Activated CD4-positive, alpha-beta memory T cell treated with anti-CD3 and anti-CD28 coated beads for 36 hours (primary cell): ENCODE measurements at regions not wholly inside any gene's neighbourhood (a gene's known extent, or its start where the extent isn't known, plus 50 kb on each side); places are given as distances from the start of the nearest gene placed in this dataset.

ENCODE experiments used
- CTCF ChIA-PET: fragments of 350-600 bp; sonication (Branson Sonifier 250); formaldehyde crosslinking; loops from one replicate; lab custom pipeline; 2021; ENCODE audit warnings: antibody characterized with exemption, inconsistent platforms; lab: Charles Lee
- POLR2A ChIA-PET: fragments of 350-600 bp; sonication (Branson Sonifier 250); formaldehyde crosslinking; loops from one replicate; lab custom pipeline; 2021; ENCODE audit warnings: antibody characterized with exemption; lab: Charles Lee
- DNase-seq: peaks from one replicate; pipeline ENCODE4 v3.0.0-alpha.2; 2020
- H3K27ac Mint-ChIP-seq: one replicate; pipeline ENCODE4 v1.8.0; 2021; ENCODE audit warnings: mixed read lengths
- H3K27me3 Mint-ChIP-seq: one replicate; pipeline ENCODE4 v1.8.0; 2021; ENCODE audit warnings: mixed read lengths
- H3K36me3 Mint-ChIP-seq: one replicate; pipeline ENCODE4 v1.8.0; 2021; ENCODE audit warnings: mixed read lengths
- H3K4me1 Mint-ChIP-seq: one replicate; pipeline ENCODE4 v1.8.0; 2021; ENCODE audit warnings: low read depth, mixed read lengths
- H3K4me3 Mint-ChIP-seq: one replicate; pipeline ENCODE4 v1.8.0; 2021; ENCODE audit warnings: mild to moderate bottlenecking, mixed read lengths
- H3K9me3 Mint-ChIP-seq: one replicate; pipeline ENCODE4 v1.8.0; 2021; ENCODE audit warnings: mixed read lengths
- intact Hi-C: fragments of 100-400 bp; cut with micrococcal nuclease; formaldehyde crosslinking; loops from one replicate; pipeline ENCODE4 v1.15.1; 2023

GRCh38 chr12:107228076-107228475 lies 134.7 kb upstream of the CRY1 start:
- Mint-ChIP-seq H3K27me3 (peaks cover 8% of the 10 kb centered on the region), H3K27ac (no peak overlapping the region)

GRCh38 chr12:107229827-107230226 lies 136.5 kb upstream of the CRY1 start:
- intact Hi-C loops, result loop anchor here (10.0 kb wide), 1 partner anchor 175 kb away; no protein-coding TSS in a partner anchor
- H3K27ac Mint-ChIP-seq, result no peak overlapping the region
- H3K4me1 Mint-ChIP-seq, result no peaks in the 10 kb centered on the region
- no peaks in the 10 kb centered on the region for H3K27me3 Mint-ChIP-seq
- POLR2A ChIA-PET, result no interaction called here
- H3K4me3 Mint-ChIP-seq, result no peak overlapping the region
- no peaks in the 10 kb centered on the region for H3K36me3 Mint-ChIP-seq
- CTCF ChIA-PET, result no interaction called here
- H3K9me3 Mint-ChIP-seq, result no peaks in the 10 kb centered on the region
- no peak for DNase-seq

More at GRCh38 chr12:107228076-107228475, 134.7 kb upstream of the CRY1 start:
- no peaks in the 10 kb centered on the region for H3K36me3 Mint-ChIP-seq
- H3K9me3 Mint-ChIP-seq, result no peaks in the 10 kb centered on the region
- intact Hi-C loops, result loop anchor here (10.0 kb wide), 1 partner anchor 177 kb away; no protein-coding TSS in a partner anchor
- ChIA-PET CTCF (interaction anchor here (0.9 kb wide), 1 partner anchor 178 kb away, joined by 3 read pairs; no protein-coding TSS in a partner anchor), POLR2A (no interaction called here)
- H3K4me3 Mint-ChIP-seq, result no peak overlapping the region
- H3K4me1 Mint-ChIP-seq, result no peaks in the 10 kb centered on the region
- no peak for DNase-seq

GRCh38 chr12:107231303-107231702 lies 138.0 kb upstream of the CRY1 start:
- no peak for DNase-seq
- POLR2A ChIA-PET, result no interaction called here
- Mint-ChIP-seq H3K27me3 (no peaks in the 10 kb centered on the region), H3K9me3 (no peaks in the 10 kb centered on the region), H3K4me1 (no peaks in the 10 kb centered on the region), H3K36me3 (no peaks in the 10 kb centered on the region), H3K27ac (no peak overlapping the region), H3K4me3 (no peak overlapping the region)
- CTCF ChIA-PET, result interaction anchor here (1.2 to 1.5 kb wide), 2 partner anchors 100 to 171 kb away, joined by 4 to 5 read pairs; no protein-coding TSS in a partner anchor
- intact Hi-C loops, result no loop called here

DNA sequence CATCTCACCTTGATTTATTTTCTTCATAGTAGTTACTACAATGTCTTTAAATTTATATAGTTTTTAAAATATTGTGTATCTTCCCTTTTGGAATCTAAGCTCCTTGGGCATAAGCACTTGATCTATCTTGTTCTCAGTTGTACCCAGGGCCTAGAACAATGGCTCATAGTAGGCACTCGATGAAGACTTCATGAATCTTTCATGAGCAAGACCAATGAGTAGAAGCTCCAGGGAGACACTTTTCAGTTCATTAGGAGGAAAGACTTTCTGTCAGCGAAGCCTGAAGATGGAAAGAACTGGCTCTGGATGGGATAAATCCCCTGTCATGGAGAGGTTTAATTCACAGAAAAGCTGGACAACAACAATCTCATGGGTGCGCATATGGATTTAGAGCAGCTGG lies 140.2 kb upstream of the CRY1 start:
- H3K36me3 Mint-ChIP-seq, result no peaks in the 10 kb centered on the region
- H3K4me3 Mint-ChIP-seq, result no peak overlapping the region
- intact Hi-C loops, result no loop called here
- H3K27me3 Mint-ChIP-seq, result peaks cover 2% of the 10 kb centered on the region
- DNase-seq, result no peak
- ChIA-PET CTCF (no interaction called here), POLR2A (no interaction called here)
- H3K4me1 Mint-ChIP-seq, result peaks cover 7% of the 10 kb centered on the region
- H3K9me3 Mint-ChIP-seq, result no peaks in the 10 kb centered on the region
- no peak overlapping the region for H3K27ac Mint-ChIP-seq

DNA sequence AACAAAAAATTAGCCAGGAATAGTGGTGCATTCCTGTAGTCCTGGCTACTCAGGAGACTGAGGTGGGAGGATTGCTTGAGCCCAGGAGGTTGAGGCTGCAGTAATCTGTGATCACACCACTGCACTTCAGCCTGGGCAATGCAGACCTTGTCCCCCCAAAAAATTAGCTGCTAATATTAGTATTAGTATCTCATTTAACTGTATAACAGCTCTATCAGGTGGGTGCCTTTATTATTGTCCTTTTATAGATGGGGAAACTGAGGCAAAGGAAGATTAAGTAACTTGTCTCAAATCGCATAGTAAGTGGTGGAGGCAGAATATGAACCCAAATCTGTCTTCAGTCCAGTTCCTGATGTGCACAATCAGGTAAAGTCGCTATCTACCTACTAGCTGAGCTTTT lies 142.3 kb upstream of the CRY1 start:
- CTCF ChIA-PET, result interaction anchor here (0.9 kb wide), 1 partner anchor 104 kb away, joined by 3 read pairs; no protein-coding TSS in a partner anchor
- H3K27ac Mint-ChIP-seq, result no peak overlapping the region

DNA sequence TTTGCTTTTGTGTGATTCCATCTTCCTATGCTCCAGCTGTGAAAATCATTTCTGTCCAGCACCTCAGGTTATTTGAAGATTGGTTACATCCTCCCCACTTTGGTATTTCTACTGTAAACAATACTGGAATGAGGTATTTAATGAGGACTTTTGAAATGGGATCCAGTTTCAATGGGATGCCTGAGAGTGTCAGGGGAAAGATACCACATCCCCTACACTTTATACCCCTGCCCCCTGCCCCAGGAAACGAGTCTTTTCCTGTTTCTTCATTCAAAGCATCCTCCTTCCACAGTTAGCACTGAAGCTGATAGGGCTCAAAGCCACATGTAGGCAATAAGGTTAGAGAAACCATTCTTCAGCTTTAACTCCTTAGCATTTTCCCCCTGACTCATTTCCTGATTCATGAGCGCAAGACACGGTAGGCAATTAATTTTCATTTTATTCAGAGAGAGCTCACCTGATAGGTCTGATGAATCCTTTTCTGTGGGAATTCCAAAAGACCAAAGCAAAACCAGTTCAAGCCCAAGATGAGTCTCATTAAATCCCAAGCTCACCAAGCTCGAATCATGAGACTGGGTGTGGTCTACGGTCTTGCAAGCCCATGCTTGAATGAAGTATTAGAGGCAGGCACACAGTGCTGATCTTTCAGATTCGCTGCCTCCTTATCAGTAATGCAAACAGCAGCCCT lies 143.6 kb upstream of the CRY1 start:
- no peak overlapping the region for H3K27ac Mint-ChIP-seq
- no peak for DNase-seq
- H3K4me1 Mint-ChIP-seq, result peaks cover 7% of the 10 kb centered on the region
- H3K36me3 Mint-ChIP-seq, result no peaks in the 10 kb centered on the region
- CTCF ChIA-PET, result interaction anchor here (0.7 to 0.9 kb wide), 2 partner anchors 106 to 166 kb away, joined by 3 read pairs; no protein-coding TSS in a partner anchor
- peaks cover 7% of the 10 kb centered on the region for H3K27me3 Mint-ChIP-seq
- no peaks in the 10 kb centered on the region for H3K9me3 Mint-ChIP-seq
- intact Hi-C loops, result no loop called here
- POLR2A ChIA-PET, result no interaction called here
- no peak overlapping the region for H3K4me3 Mint-ChIP-seq

More for the DNA sequence above, 142.3 kb upstream of the CRY1 start:
- POLR2A ChIA-PET, result no interaction called here
- no peaks in the 10 kb centered on the region for H3K9me3 Mint-ChIP-seq
- H3K4me1 Mint-ChIP-seq, result peaks cover 7% of the 10 kb centered on the region
- peaks cover 4% of the 10 kb centered on the region for H3K27me3 Mint-ChIP-seq
- H3K4me3 Mint-ChIP-seq, result no peak overlapping the region
- H3K36me3 Mint-ChIP-seq, result no peaks in the 10 kb centered on the region
- intact Hi-C loops, result no loop called here
- no peak for DNase-seq

DNA sequence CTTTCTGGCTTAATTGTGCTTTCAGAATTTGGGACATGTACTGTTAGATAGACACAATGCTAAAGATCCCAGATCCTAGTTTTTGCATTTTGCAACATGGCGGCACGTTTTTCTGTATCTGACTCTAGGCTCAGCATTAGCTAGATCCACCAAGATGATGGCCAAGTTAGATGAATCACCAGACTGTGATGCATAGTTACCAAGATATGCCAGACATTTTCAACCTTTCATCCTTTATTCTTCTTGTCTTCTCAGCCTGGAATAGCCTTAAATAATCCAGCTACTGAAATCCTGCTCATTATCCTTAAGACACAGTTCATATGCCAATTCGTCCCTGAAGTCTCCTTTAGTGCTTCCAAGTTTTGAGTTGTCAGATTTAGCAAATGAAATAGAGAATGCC lies 144.9 kb upstream of the CRY1 start:
- Mint-ChIP-seq H3K4me1 (peaks cover 7% of the 10 kb centered on the region), H3K36me3 (no peaks in the 10 kb centered on the region), H3K27ac (no peak overlapping the region), H3K9me3 (no peaks in the 10 kb centered on the region), H3K27me3 (peaks cover 9% of the 10 kb centered on the region), H3K4me3 (no peak overlapping the region)
- POLR2A ChIA-PET, result no interaction called here
- intact Hi-C loops, result no loop called here
- DNase-seq, result no peak
- CTCF ChIA-PET, result no interaction called here

DNA sequence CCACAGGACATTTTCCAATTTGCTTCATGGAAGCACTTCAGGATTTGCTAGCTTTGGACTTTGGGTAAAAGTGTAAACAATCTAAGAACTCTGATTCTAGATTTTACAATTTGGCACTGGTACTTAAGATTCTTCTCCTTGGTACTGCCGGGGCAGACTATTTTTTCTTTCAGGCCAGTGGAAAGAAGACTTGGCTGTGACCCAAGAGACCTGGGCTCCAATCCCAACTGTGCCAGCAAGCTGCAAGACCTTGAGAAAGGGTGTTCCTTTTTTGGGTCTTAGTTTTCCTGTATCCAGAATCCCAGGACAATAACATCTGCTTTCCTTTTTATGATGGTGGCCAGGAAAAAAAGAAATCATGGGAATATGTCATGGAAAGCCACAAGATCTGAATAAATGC lies 148.1 kb upstream of the CRY1 start:
- no peak for DNase-seq
- POLR2A ChIA-PET, result no interaction called here
- intact Hi-C loops, result no loop called here

DNA sequence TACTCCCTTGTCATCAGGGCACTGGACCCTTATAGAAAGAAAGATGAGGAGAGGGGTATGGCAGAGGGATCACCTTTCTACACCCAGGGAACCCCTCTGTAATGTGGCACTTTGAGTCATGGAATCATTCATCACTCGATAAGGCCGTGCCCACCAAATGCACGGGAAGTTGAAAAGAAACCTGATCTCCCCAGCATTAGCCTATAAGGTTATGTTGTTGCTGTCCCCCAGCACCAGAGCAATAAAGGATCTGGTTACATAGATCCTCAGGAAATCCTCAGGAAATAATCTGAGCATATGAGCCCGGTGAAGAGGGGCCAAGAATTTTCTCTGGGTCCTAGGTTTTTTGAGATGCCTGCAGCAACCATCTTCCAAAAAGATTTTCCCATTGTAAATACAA lies 148.8 kb upstream of the CRY1 start:
- POLR2A ChIA-PET, result no interaction called here
- Mint-ChIP-seq H3K4me1 (peaks cover 2% of the 10 kb centered on the region), H3K4me3 (no peak overlapping the region)

More for the DNA sequence above, 148.1 kb upstream of the CRY1 start:
- Mint-ChIP-seq H3K4me1 (peaks cover 7% of the 10 kb centered on the region), H3K9me3 (no peaks in the 10 kb centered on the region), H3K27me3 (peaks cover 9% of the 10 kb centered on the region), H3K36me3 (no peaks in the 10 kb centered on the region), H3K27ac (no peak overlapping the region), H3K4me3 (no peak overlapping the region)
- CTCF ChIA-PET, result no interaction called here

DNA sequence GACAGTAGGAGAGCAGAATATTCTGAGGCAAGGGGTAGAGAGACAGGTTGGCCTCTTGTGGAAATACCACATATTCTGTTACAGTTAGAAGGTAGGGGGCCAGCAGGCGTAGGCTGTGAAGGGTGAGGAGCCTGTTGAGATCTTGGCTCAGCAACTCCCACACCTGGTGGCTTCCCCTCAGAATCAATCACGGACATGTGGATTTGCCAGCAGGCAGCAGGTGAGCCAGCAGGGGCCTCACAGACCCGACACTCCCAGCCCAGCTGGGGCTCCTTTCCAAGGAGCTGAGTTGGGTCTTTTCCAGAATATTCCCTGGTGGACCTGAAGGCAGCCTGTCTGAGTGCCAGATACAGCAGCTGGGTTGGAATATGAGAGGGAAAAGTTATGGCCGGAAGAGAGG lies 150.0 kb upstream of the CRY1 start:
- Mint-ChIP-seq H3K4me3 (no peak overlapping the region), H3K27ac (no peak overlapping the region), H3K36me3 (no peaks in the 10 kb centered on the region), H3K4me1 (no peaks in the 10 kb centered on the region), H3K27me3 (peaks cover 7% of the 10 kb centered on the region), H3K9me3 (no peaks in the 10 kb centered on the region)
- CTCF ChIA-PET, result interaction anchor here (1.2 kb wide), 1 partner anchor 111 kb away, joined by 3 read pairs; no protein-coding TSS in a partner anchor
- intact Hi-C loops, result no loop called here
- DNase-seq, result no peak
- POLR2A ChIA-PET, result no interaction called here

More for the DNA sequence above, 148.8 kb upstream of the CRY1 start:
- CTCF ChIA-PET, result interaction anchor here (1.2 kb wide), 1 partner anchor 110 kb away, joined by 3 read pairs; no protein-coding TSS in a partner anchor
- H3K27me3 Mint-ChIP-seq, result peaks cover 9% of the 10 kb centered on the region
- no peaks in the 10 kb centered on the region for H3K9me3 Mint-ChIP-seq
- no peaks in the 10 kb centered on the region for H3K36me3 Mint-ChIP-seq
- DNase-seq, result no peak
- no peak overlapping the region for H3K27ac Mint-ChIP-seq
- intact Hi-C loops, result no loop called here

GRCh38 chr12:107244584-107244983 lies 151.2 kb upstream of the CRY1 start:
- CTCF ChIA-PET, result interaction anchor here (0.6 kb wide), 1 partner anchor 11 kb away, joined by 3 read pairs; no protein-coding TSS in a partner anchor
- H3K27ac Mint-ChIP-seq, result no peak overlapping the region

GRCh38 chr12:107247650-107248049 lies 154.3 kb upstream of the CRY1 start:
- Mint-ChIP-seq H3K9me3 (no peaks in the 10 kb centered on the region), H3K27ac (no peak overlapping the region), H3K27me3 (peaks cover 1% of the 10 kb centered on the region), H3K4me3 (no peak overlapping the region), H3K4me1 (no peaks in the 10 kb centered on the region), H3K36me3 (no peaks in the 10 kb centered on the region)
- DNase-seq, result no peak
- intact Hi-C loops, result no loop called here
- ChIA-PET POLR2A (no interaction called here), CTCF (no interaction called here)

More at GRCh38 chr12:107244584-107244983, 151.2 kb upstream of the CRY1 start:
- Mint-ChIP-seq H3K27me3 (peaks cover 7% of the 10 kb centered on the region), H3K4me1 (no peaks in the 10 kb centered on the region), H3K36me3 (no peaks in the 10 kb centered on the region), H3K4me3 (no peak overlapping the region), H3K9me3 (no peaks in the 10 kb centered on the region)
- intact Hi-C loops, result no loop called here
- no peak for DNase-seq
- POLR2A ChIA-PET, result no interaction called here
